H1 (cell line): ENCODE measurements at regions not wholly inside any gene's neighbourhood (a gene's known extent, or its start where the extent isn't known, plus 50 kb on each side); places are given as distances from the start of the nearest gene placed in this dataset.

Source experiments
- CTCF ChIA-PET: fragments of 300-600 bp; sonication (Branson Sonifier 250); formaldehyde crosslinking; loops from one replicate; lab custom pipeline; 2021; ENCODE audit not compliant: partially characterized antibody; lab: Charles Lee
- POLR2A ChIA-PET: fragments of 300-600 bp; sonication (Branson Sonifier 250); formaldehyde crosslinking; loops from one replicate; lab custom pipeline; 2021; ENCODE audit warnings: inconsistent platforms; ENCODE audit not compliant: partially characterized antibody; lab: Charles Lee
- DNase-seq, 2 experiments: peaks; one replicate each; pipeline versions ENCODE4 v3.0.0 to v3.0.0-alpha.2; 2010 to 2022; ENCODE audit warnings: low spot score in 2 of 2, low read depth in 1 of 2, mixed read lengths in 1 of 2
- FAIRE-seq: peaks from 2 replicates; lab custom pipeline; 2011; peaks lifted over from hg19 to GRCh38; lab: Jason Lieb, UNC
- H2AFZ ChIP-seq: 2 replicates; pipeline ENCODE4 v1.8.1; 2012; ENCODE audit warnings: low read length, inconsistent platforms
- H2AK5ac ChIP-seq: 2 replicates; pipeline ENCODE4 v1.6.1; 2013; ENCODE audit warnings: low read depth, low read length
- H2BK120ac ChIP-seq: replicated peaks from 2 replicates; pipeline ENCODE3; 2013; ENCODE audit warnings: low read depth, low read length, inconsistent platforms
- H2BK12ac ChIP-seq: 2 replicates; pipeline ENCODE4 v1.6.1; 2013; ENCODE audit warnings: low read depth, low read length
- H2BK15ac ChIP-seq: 2 replicates; pipeline ENCODE4 v1.6.1; 2013; ENCODE audit warnings: low read length
- H2BK20ac ChIP-seq: 2 replicates; pipeline ENCODE4 v1.6.1; 2013; ENCODE audit warnings: low read length
- H2BK5ac ChIP-seq: 2 replicates; pipeline ENCODE4 v1.6.1; 2013; ENCODE audit warnings: low read depth, low read length
- H3K14ac ChIP-seq: 2 replicates; pipeline ENCODE4 v1.6.1; 2013; ENCODE audit warnings: inconsistent platforms; ENCODE audit not compliant: insufficient read length
- H3K18ac ChIP-seq: 2 replicates; pipeline ENCODE4 v1.6.1; 2013; ENCODE audit warnings: low read length; ENCODE audit errors: extremely low read depth
- H3K23ac ChIP-seq: 2 replicates; pipeline ENCODE4 v1.6.1; 2013; ENCODE audit warnings: inconsistent platforms; ENCODE audit not compliant: insufficient read length
- H3K23me2 ChIP-seq: 2 replicates; pipeline ENCODE4 v1.6.1; 2013; ENCODE audit warnings: low read depth, low read length
- H3K27ac ChIP-seq: 2 replicates; pipeline ENCODE4 v1.6.1; 2011; ENCODE audit warnings: low read depth, low read length, inconsistent platforms
- H3K27me3 ChIP-seq, 4 experiments: replicated peaks in 1 of 4; 1 replicate in 1 of 4; 2 replicates in 3 of 4; pipeline versions ENCODE4 v1.6.1 to v1.8.1; 2011 to 2013; ENCODE audit warnings: low read length in 3 of 4, mild to moderate bottlenecking in 3 of 4, inconsistent platforms in 2 of 4, mixed read lengths in 2 of 4, moderate library complexity in 1 of 4; ENCODE audit not compliant: control insufficient read depth in 3 of 4, insufficient read depth in 3 of 4; ENCODE audit errors: extremely low read depth in 1 of 4
- H3K36me3 ChIP-seq, 4 experiments: 2 replicates each; pipeline versions ENCODE4 v1.6.1 to v1.8.1; 2011 to 2013; ENCODE audit warnings: mild to moderate bottlenecking in 4 of 4, low read length in 3 of 4, moderate library complexity in 2 of 4, control low read depth in 1 of 4, inconsistent platforms in 1 of 4; ENCODE audit not compliant: insufficient read depth in 4 of 4, control insufficient read depth in 2 of 4
- H3K4ac ChIP-seq: replicated peaks from 2 replicates; pipeline ENCODE3; 2013; ENCODE audit warnings: low read length, low read depth, mixed read lengths, inconsistent platforms; ENCODE audit not compliant: insufficient read length
- H3K4me1 ChIP-seq, 4 experiments: replicated peaks in 1 of 4; 1 replicate in 1 of 4; 2 replicates in 3 of 4; pipeline versions ENCODE4 v1.6.1 to v1.8.1; 2011 to 2013; ENCODE audit warnings: low read length in 3 of 4, inconsistent platforms in 2 of 4, mixed read lengths in 1 of 4; ENCODE audit not compliant: insufficient read depth in 4 of 4, control insufficient read depth in 3 of 4
- H3K4me2 ChIP-seq, 2 experiments: 2 replicates each; pipeline versions ENCODE4 v1.6.1 to v1.8.1; 2011 to 2013; ENCODE audit warnings: low read depth in 2 of 2, low read length in 2 of 2, control low read depth in 1 of 2, inconsistent platforms in 1 of 2, mild to moderate bottlenecking in 1 of 2; ENCODE audit not compliant: insufficient read depth in 1 of 2
- H3K4me3 ChIP-seq, 4 experiments: fragments of 200-600, 300-600 bp in 1 of 4; sonication (generic), shearing (Covaris generic), sonication (Bioruptor Twin) in 1 of 4; 2 replicates each; pipeline versions ENCODE4 v1.5.1 to v1.8.1; 2011 to 2016; ENCODE audit warnings: low read length in 4 of 4, low read depth in 3 of 4, control low read depth in 2 of 4, inconsistent platforms in 2 of 4, mild to moderate bottlenecking in 2 of 4, mixed read lengths in 1 of 4, moderate library complexity in 1 of 4; ENCODE audit not compliant: insufficient read depth in 2 of 4; ENCODE audit errors: extremely low read depth in 1 of 4
- H3K56ac ChIP-seq: replicated peaks from 2 replicates; pipeline ENCODE3; 2013; ENCODE audit warnings: low read depth, mild to moderate bottlenecking, mixed read lengths, low read length, inconsistent platforms; ENCODE audit not compliant: insufficient read length
- H3K79me1 ChIP-seq: 2 replicates; pipeline ENCODE4 v1.6.1; 2013; ENCODE audit warnings: low read depth, low read length, control low read depth
- H3K79me2 ChIP-seq, 2 experiments: 2 replicates each; pipeline versions ENCODE4 v1.6.1 to v1.8.1; 2012 to 2013; ENCODE audit warnings: low read length in 2 of 2, mild to moderate bottlenecking in 2 of 2, inconsistent platforms in 1 of 2; ENCODE audit not compliant: insufficient read depth in 2 of 2, control insufficient read depth in 1 of 2
- H3K9ac ChIP-seq, 4 experiments: replicated peaks in 1 of 4; 1 replicate in 1 of 4; 2 replicates in 3 of 4; pipeline versions ENCODE4 v1.6.1 to v1.8.1; 2011 to 2013; ENCODE audit warnings: low read depth in 3 of 4, low read length in 3 of 4, control low read depth in 2 of 4, mild to moderate bottlenecking in 2 of 4, moderate library complexity in 2 of 4, inconsistent platforms in 1 of 4; ENCODE audit errors: extremely low read depth in 1 of 4
- H3K9me3 ChIP-seq, 2 experiments: 2 replicates each; pipeline versions ENCODE4 v1.6.1 to v1.8.1; 2012 to 2013; ENCODE audit warnings: mild to moderate bottlenecking in 2 of 2, moderate library complexity in 2 of 2, control low read depth in 1 of 2, inconsistent platforms in 1 of 2, low read depth in 1 of 2, low read length in 1 of 2, mixed read lengths in 1 of 2; ENCODE audit not compliant: insufficient read depth in 2 of 2
- H4K20me1 ChIP-seq, 2 experiments: replicated peaks in 1 of 2; 2 replicates each; pipeline versions ENCODE3 to v1.8.1; 2011 to 2013; ENCODE audit warnings: inconsistent platforms in 2 of 2, low read length in 2 of 2, mild to moderate bottlenecking in 1 of 2; ENCODE audit not compliant: insufficient read depth in 2 of 2, control insufficient read depth in 1 of 2
- H4K5ac ChIP-seq: 2 replicates; pipeline ENCODE4 v1.6.1; 2013; ENCODE audit warnings: low read length, low read depth, mixed read lengths, inconsistent platforms; ENCODE audit not compliant: insufficient read length
- H4K8ac ChIP-seq: 2 replicates; pipeline ENCODE4 v1.8.0; 2013; ENCODE audit warnings: mild to moderate bottlenecking, moderate library complexity, low read length, inconsistent platforms; ENCODE audit not compliant: insufficient read depth; ENCODE audit errors: extremely low read depth
- H4K91ac ChIP-seq: replicated peaks from 2 replicates; pipeline ENCODE3; 2013; ENCODE audit warnings: low read length, mixed read lengths, inconsistent platforms; ENCODE audit not compliant: insufficient read length
- BACH1 ChIP-seq: IDR thresholded peaks from 2 replicates; pipeline ENCODE4 v1.6.1; 2012; ENCODE audit warnings: low read length, improper control_type of control experiment
- CBX5 ChIP-seq: fragments of 300-800, 300-1000 bp; sonication (generic); IDR thresholded peaks from 2 replicates; pipeline ENCODE4 v1.7.1; 2016; ENCODE audit warnings: antibody characterized with exemption, low read length, low read depth
- JUN ChIP-seq: IDR thresholded peaks from 2 replicates; pipeline ENCODE4 v1.6.1; 2011; ENCODE audit warnings: low read depth, mild to moderate bottlenecking, improper control_type of control experiment, low read length
- JUND ChIP-seq: IDR thresholded peaks from 2 replicates; pipeline ENCODE4 v1.6.1; 2011; ENCODE audit warnings: mild to moderate bottlenecking, improper control_type of control experiment, low read length
- RBBP5 ChIP-seq: IDR thresholded peaks from 2 replicates; pipeline ENCODE4 v1.7.1; 2012; ENCODE audit warnings: low read depth, mild to moderate bottlenecking, inconsistent platforms, low read length, moderate library complexity, borderline replicate concordance
- SIN3A ChIP-seq, 2 experiments: IDR thresholded peaks in 1 of 2; conservative IDR thresholded peaks in 1 of 2; 2 replicates each; pipeline ENCODE4 v1.6.1; 2011 to 2012; ENCODE audit warnings: low read length in 2 of 2, improper control_type of control experiment in 1 of 2, low read depth in 1 of 2, mild to moderate bottlenecking in 1 of 2
- SIX5 ChIP-seq: IDR thresholded peaks from 2 replicates; pipeline ENCODE4 v1.6.1; 2011; ENCODE audit warnings: mild to moderate bottlenecking, low read depth, low read length
- SP4 ChIP-seq: IDR thresholded peaks from 2 replicates; pipeline ENCODE4 v1.6.1; 2012; ENCODE audit warnings: low read length, inconsistent platforms
- SRF ChIP-seq: IDR thresholded peaks from 2 replicates; pipeline ENCODE4 v1.6.1; 2011; ENCODE audit warnings: mild to moderate bottlenecking, low read depth, low read length, moderate library complexity
- TAF7 ChIP-seq: optimal IDR thresholded peaks from 2 replicates; pipeline ENCODE3; 2011; ENCODE audit warnings: low read depth, mild to moderate bottlenecking, inconsistent platforms, low read length, moderate library complexity, borderline replicate concordance
- YY1 ChIP-seq: IDR thresholded peaks from 2 replicates; pipeline ENCODE4 v1.6.1; 2011; ENCODE audit warnings: low read depth, mild to moderate bottlenecking, low read length
- WGBS, 2 experiments: shearing (Covaris generic) in 1 of 2; methylation state at CpG; one replicate each; pipeline versions ENCODE4 v1.1.6 to v1.1.7; 2013 to 2015; ENCODE audit warnings: low lambda C conversion rate in 2 of 2, mixed read lengths in 2 of 2, inconsistent platforms in 1 of 2, low coverage in 1 of 2, missing lambda C conversion rate in 1 of 2; ENCODE audit not compliant: insufficient replicate concordance in 2 of 2, insufficient coverage in 1 of 2, insufficient read length in 1 of 2; ENCODE audit errors: extremely low coverage in 1 of 2, missing lambda C conversion rate in 1 of 2; 5-methylcytosine and 5-hydroxymethylcytosine counted together

DNA sequence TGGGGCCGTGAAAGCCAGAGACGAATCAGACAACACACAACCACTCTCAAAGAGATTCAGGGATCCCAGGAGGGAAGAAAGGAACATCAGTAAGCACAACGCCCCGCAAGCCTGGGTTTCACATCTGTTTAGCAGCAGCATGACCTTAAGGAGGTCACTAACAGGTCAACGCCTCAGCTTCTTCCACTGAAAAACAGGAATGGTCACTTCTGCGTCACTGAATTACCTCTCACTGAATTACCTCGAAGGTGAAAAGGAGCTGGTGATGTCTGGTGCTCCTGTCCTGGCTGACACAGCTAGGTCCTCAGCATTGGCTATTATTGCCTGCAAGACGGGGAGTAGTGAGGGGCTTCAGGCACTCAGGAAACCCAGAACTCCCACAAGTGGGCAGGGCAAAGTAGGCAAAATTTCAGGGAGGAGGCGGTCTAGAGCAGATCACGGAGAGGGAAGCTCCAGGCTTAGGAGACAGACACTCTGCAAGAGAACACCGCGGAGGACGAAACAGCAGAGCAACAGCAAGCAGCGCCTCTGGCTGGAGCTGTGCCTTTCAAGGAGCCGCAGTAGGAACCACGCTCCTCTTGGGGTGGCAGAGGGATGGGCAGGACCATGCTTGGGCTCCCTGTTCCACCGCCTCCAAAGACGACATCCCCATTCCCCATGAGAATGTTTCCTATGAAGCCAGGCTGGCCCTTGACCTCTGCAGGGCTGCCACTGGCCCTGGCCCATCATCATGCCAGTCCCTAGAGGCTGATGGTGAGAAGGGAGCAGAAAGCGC is 108.4 kb downstream of the SINHCAF start:
- no peak overlapping the region for H2BK120ac ChIP-seq
- no peaks in the 10 kb centered on the region for H3K9me3 ChIP-seq
- no peak overlapping the region for H3K9ac ChIP-seq
- POLR2A ChIA-PET = no interaction called here
- CTCF ChIA-PET = interaction anchor here (0.9 to 20.4 kb wide), 7 partner anchors 9 to 232 kb away, joined by 3 to 231 read pairs (median 4); no protein-coding TSS in a partner anchor
- H2AFZ ChIP-seq = peak overlapping the region; percentile 49; the same call in 1 of the 2 replicates
- H3K23me2 ChIP-seq = no peaks in the 10 kb centered on the region
- H3K27me3 ChIP-seq = peaks cover 0 to 4% (median 1%) of the 10 kb centered on the region in 4 experiments; a peak in 1 of 7 replicates
- no peak overlapping the region for H2AK5ac ChIP-seq
- H3K14ac ChIP-seq = no peak overlapping the region
- H4K91ac ChIP-seq = no peak overlapping the region
- no peaks in the 10 kb centered on the region for H3K36me3 ChIP-seq
- no peak overlapping the region for H3K27ac ChIP-seq
- 76% methylated on average over 19 of the region's 19 CpGs; no CpG with 5 or more reads in 1 of the 2 experiments for WGBS, 2 experiments
- no peaks in the 10 kb centered on the region for H3K79me2 ChIP-seq
- peaks cover 4 to 16% (median 11%) of the 10 kb centered on the region in 4 experiments for H3K4me1 ChIP-seq
- H2BK15ac ChIP-seq = no peak overlapping the region
- no peak overlapping the region for H2BK5ac ChIP-seq
- H3K4me2 ChIP-seq = no peak overlapping the region
- H2BK20ac ChIP-seq = no peak overlapping the region; the same call in 1 of the 2 replicates
- DNase-seq (no peak), FAIRE-seq (no peak)
- no peak overlapping the region for H3K23ac ChIP-seq
- no peak overlapping the region for H4K5ac ChIP-seq
- peak overlapping the region; percentile 24; the same call in 1 of the 2 replicates for H3K18ac ChIP-seq
- H3K56ac ChIP-seq = no peak overlapping the region
- TF ChIP-seq TAF7 = no peak
- no peak for TF ChIP-seq SIN3A (conservative IDR thresholded peaks at IDR 0.05 in 1 of 2, IDR thresholded peaks at IDR 0.05 in 1 of 2; ENCODE audit: low read depth in 1 of 2, low read length in 2 of 2)
- no peak for TF ChIP-seq CBX5
- TF ChIP-seq RBBP5 = no peak
- TF ChIP-seq SRF = no peak
- no peak for TF ChIP-seq BACH1
- no peak for TF ChIP-seq SP4
- no peak for TF ChIP-seq JUND
- TF ChIP-seq JUN = no peak
- no peak for TF ChIP-seq SIX5
- no peak for TF ChIP-seq YY1
- H3K4me3 ChIP-seq = no peak overlapping the region
- no peak overlapping the region for H3K4ac ChIP-seq
- peak overlapping the region; percentile 55; the same call in 1 of the 2 replicates for H2BK12ac ChIP-seq
- no peaks in the 10 kb centered on the region for H4K20me1 ChIP-seq
- no peak overlapping the region; the same call in 1 of the 2 replicates for H4K8ac ChIP-seq
- no peaks in the 10 kb centered on the region for H3K79me1 ChIP-seq
